ENCODE measurements at regions not wholly inside any gene's neighbourhood (a gene's known extent, or its start where the extent isn't known, plus 50 kb on each side); places are given as distances from the start of the nearest gene placed in this dataset.

DNA sequence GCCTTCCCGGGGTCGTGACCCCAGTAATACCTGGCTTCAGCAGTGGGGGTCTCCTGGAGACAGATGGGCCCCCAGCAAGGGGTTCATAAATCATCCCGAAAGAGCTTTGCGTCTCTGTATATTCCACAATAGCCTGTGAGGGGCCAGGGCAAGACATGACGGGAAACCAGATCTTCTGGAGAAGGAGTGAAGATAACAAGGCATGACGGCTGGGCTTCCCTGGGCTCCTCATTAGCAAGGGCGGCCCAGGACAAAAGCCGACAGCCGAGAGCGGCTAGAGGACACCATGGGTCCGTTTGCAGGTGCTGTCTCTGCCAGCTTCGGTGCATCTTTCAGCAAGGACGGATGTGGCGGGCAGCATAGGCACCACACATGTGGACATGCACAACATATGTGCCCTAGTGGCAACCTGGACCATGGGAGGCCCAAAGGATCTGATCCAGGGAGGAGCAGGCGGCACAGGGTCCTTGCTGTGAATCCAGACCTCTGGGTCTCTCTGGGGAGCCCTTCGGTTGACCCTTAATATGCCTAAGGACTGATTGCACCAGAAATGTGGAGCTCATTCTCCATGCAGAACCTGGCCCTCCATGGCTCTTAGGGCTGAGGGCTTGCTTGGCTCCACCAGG, 136.9 kb upstream of the FOXF1 start:
- TF ChIP-seq, protein P1, sequence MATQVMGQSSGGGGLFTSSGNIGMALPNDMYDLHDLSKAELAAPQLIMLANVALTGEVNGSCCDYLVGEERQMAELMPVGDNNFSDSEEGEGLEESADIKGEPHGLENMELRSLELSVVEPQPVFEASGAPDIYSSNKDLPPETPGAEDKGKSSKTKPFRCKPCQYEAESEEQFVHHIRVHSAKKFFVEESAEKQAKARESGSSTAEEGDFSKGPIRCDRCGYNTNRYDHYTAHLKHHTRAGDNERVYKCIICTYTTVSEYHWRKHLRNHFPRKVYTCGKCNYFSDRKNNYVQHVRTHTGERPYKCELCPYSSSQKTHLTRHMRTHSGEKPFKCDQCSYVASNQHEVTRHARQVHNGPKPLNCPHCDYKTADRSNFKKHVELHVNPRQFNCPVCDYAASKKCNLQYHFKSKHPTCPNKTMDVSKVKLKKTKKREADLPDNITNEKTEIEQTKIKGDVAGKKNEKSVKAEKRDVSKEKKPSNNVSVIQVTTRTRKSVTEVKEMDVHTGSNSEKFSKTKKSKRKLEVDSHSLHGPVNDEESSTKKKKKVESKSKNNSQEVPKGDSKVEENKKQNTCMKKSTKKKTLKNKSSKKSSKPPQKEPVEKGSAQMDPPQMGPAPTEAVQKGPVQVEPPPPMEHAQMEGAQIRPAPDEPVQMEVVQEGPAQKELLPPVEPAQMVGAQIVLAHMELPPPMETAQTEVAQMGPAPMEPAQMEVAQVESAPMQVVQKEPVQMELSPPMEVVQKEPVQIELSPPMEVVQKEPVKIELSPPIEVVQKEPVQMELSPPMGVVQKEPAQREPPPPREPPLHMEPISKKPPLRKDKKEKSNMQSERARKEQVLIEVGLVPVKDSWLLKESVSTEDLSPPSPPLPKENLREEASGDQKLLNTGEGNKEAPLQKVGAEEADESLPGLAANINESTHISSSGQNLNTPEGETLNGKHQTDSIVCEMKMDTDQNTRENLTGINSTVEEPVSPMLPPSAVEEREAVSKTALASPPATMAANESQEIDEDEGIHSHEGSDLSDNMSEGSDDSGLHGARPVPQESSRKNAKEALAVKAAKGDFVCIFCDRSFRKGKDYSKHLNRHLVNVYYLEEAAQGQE (IDR thresholded peaks at IDR 0.05; ENCODE audit: insufficient read depth in 1 of 2, low read depth in 2 of 2, low read length in 1 of 2) = no peak
- TF ChIP-seq POLR2AphosphoS5 (IDR thresholded peaks at IDR 0.05; ENCODE audit: low read depth, low read length) (no peak), TCF7L2 (IDR thresholded peaks at IDR 0.05; ENCODE audit: low read depth, low read length) (no peak)
- TF ChIP-seq, protein P2, sequence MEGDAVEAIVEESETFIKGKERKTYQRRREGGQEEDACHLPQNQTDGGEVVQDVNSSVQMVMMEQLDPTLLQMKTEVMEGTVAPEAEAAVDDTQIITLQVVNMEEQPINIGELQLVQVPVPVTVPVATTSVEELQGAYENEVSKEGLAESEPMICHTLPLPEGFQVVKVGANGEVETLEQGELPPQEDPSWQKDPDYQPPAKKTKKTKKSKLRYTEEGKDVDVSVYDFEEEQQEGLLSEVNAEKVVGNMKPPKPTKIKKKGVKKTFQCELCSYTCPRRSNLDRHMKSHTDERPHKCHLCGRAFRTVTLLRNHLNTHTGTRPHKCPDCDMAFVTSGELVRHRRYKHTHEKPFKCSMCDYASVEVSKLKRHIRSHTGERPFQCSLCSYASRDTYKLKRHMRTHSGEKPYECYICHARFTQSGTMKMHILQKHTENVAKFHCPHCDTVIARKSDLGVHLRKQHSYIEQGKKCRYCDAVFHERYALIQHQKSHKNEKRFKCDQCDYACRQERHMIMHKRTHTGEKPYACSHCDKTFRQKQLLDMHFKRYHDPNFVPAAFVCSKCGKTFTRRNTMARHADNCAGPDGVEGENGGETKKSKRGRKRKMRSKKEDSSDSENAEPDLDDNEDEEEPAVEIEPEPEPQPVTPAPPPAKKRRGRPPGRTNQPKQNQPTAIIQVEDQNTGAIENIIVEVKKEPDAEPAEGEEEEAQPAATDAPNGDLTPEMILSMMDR (IDR thresholded peaks at IDR 0.05) = no peak

All from Panc1 (cell line).